Vagina (tissue), 2 donors: ENCODE measurements at regions not wholly inside any gene's neighbourhood (a gene's known extent, or its start where the extent isn't known, plus 50 kb on each side); places are given as distances from the start of the nearest gene placed in this dataset.

Source experiments
- CTCF ChIP-seq, 3 experiments: fragments of 450-650 bp in 2 of 3; fragments of 200-600 bp in 1 of 3; sonication (generic) in 1 of 3; IDR thresholded peaks; one replicate each; pipeline ENCODE4 v1.5.1; 2017 to 2019; ENCODE audit warnings: antibody characterized with exemption in 3 of 3, mild to moderate bottlenecking in 2 of 3, moderate library complexity in 2 of 3
- POLR2A ChIP-seq, 2 donors: fragments of 450-650 bp; IDR thresholded peaks; one replicate each; pipeline ENCODE4 v1.6.1; 2017; ENCODE audit warnings: antibody characterized with exemption in 2 of 2, mild to moderate bottlenecking in 2 of 2, moderate library complexity in 2 of 2

GRCh38 chr4:137663251-137664045 is 131.2 kb upstream of the PCDH18 start:
- TF ChIP-seq CTCF (IDR thresholded peaks at IDR 0.05) (no peak), POLR2A (IDR thresholded peaks at IDR 0.05) (no peak)
